ENCODE measurements at regions not wholly inside any gene's neighbourhood (a gene's known extent, or its start where the extent isn't known, plus 50 kb on each side); places are given as distances from the start of the nearest gene placed in this dataset.

- ChIA-PET POLR2A (ENCODE audit: partially characterized antibody) (no interaction called here), CTCF (ENCODE audit: partially characterized antibody) (no interaction called here)
- Histone ChIP-seq H2AK5ac (ENCODE audit: low read depth, low read length) (no peak overlapping the region), H4K5ac (ENCODE audit: insufficient read length, low read depth, low read length) (no peak overlapping the region), H3K4me2 (ENCODE audit: insufficient read depth in 1 of 2, low read depth in 2 of 2, low read length in 2 of 2) (no peak overlapping the region), H3K14ac (ENCODE audit: insufficient read length) (no peak overlapping the region), H3K79me2 (ENCODE audit: control insufficient read depth in 1 of 2, insufficient read depth in 2 of 2, low read length in 2 of 2) (no peaks in the 10 kb centered on the region), H2BK15ac (ENCODE audit: low read length) (no peak overlapping the region), H3K4ac (replicated peaks; ENCODE audit: insufficient read length, low read depth, low read length) (no peak overlapping the region), H2BK12ac (ENCODE audit: low read depth, low read length) (no peak overlapping the region), H4K8ac (ENCODE audit: extremely low read depth, insufficient read depth, low read length) (no peak overlapping the region), H4K91ac (replicated peaks; ENCODE audit: insufficient read length, low read length) (no peak overlapping the region), H2BK5ac (ENCODE audit: low read depth, low read length) (no peak overlapping the region), H3K27me3 (replicated peaks in 1 of 4; ENCODE audit: control insufficient read depth in 3 of 4, extremely low read depth in 1 of 4, insufficient read depth in 3 of 4, low read length in 3 of 4) (no peaks in the 10 kb centered on the region; a peak in 2 of 7 replicates), H3K56ac (replicated peaks; ENCODE audit: insufficient read length, low read depth, low read length) (no peak overlapping the region), H3K18ac (ENCODE audit: extremely low read depth, low read length) (no peak overlapping the region), H2BK120ac (replicated peaks; ENCODE audit: low read depth, low read length) (peak overlapping the region; percentile 21), H3K79me1 (ENCODE audit: low read depth, low read length) (no peaks in the 10 kb centered on the region), H3K4me1 (replicated peaks in 1 of 4; ENCODE audit: control insufficient read depth in 3 of 4, insufficient read depth in 4 of 4, low read length in 3 of 4) (peaks cover 0 to 20% (median 8%) of the 10 kb centered on the region in 4 experiments; a peak in 5 of 7 replicates), H3K23me2 (ENCODE audit: low read depth, low read length) (peaks cover 5% of the 10 kb centered on the region; the same call in 1 of the 2 replicates), H4K20me1 (replicated peaks in 1 of 2; ENCODE audit: control insufficient read depth in 1 of 2, insufficient read depth in 2 of 2, low read length in 2 of 2) (peaks cover 0 to 4% of the 10 kb centered on the region in 2 experiments), H2AFZ (ENCODE audit: low read length) (no peak overlapping the region), H3K4me3 (ENCODE audit: extremely low read depth in 1 of 4, insufficient read depth in 2 of 4, low read depth in 3 of 4, low read length in 4 of 4) (no peak overlapping the region), H3K23ac (ENCODE audit: insufficient read length) (no peak overlapping the region), H3K27ac (ENCODE audit: low read depth, low read length) (no peak overlapping the region), H2BK20ac (ENCODE audit: low read length) (peak overlapping the region; percentile 40; the same call in 1 of the 2 replicates), H3K9me3 (ENCODE audit: insufficient read depth in 2 of 2, low read depth in 1 of 2, low read length in 1 of 2) (peaks cover 0 to 2% of the 10 kb centered on the region in 2 experiments; a peak in 1 of 4 replicates), H3K9ac (replicated peaks in 1 of 4; ENCODE audit: extremely low read depth in 1 of 4, low read depth in 3 of 4, low read length in 3 of 4) (no peak overlapping the region), H3K36me3 (ENCODE audit: control insufficient read depth in 2 of 4, insufficient read depth in 4 of 4, low read length in 3 of 4) (no peaks in the 10 kb centered on the region)
- DNase-seq (ENCODE audit: low read depth in 1 of 2, low spot score in 2 of 2) = no peak
- no peak for TF ChIP-seq CREB1 (IDR thresholded peaks at IDR 0.05)
- 0 out of 4 replicates have a peak, but pooled peaks of 1 of the 3 experiments have one; percentile 3 for TF ChIP-seq CTCF (IDR thresholded peaks at IDR 0.05; ENCODE audit: control extremely low read depth in 1 of 3, insufficient read depth in 1 of 3, low read depth in 1 of 3, low read length in 3 of 3)
- TF ChIP-seq RAD21 (IDR thresholded peaks at IDR 0.05 in 1 of 2, conservative IDR thresholded peaks at IDR 0.05 in 1 of 2; ENCODE audit: low read depth in 2 of 2, low read length in 2 of 2) = peak in 1 of 2 experiments; percentile 16; a peak in 2 of 4 replicates
- TF ChIP-seq CTBP2 (IDR thresholded peaks at IDR 0.05; ENCODE audit: borderline replicate concordance, insufficient read depth, insufficient read length, low read length) = no peak
- FAIRE-seq = no peak
- 73% methylated on average over 2 of the region's 2 CpGs; no CpG with 5 or more reads in 1 of the 2 experiments for WGBS, 2 experiments (ENCODE audit: extremely low coverage in 1 of 2, insufficient coverage in 1 of 2, insufficient read length in 1 of 2, insufficient replicate concordance in 2 of 2, low coverage in 1 of 2, low lambda C conversion rate in 2 of 2, missing lambda C conversion rate in 1 of 2)
Observed at GRCh38 chr20:60899320-60899719, 352.7 kb upstream of the CDH4 start.

Data from H1 (cell line).